ENCODE measurements at regions not wholly inside any gene's neighbourhood (a gene's known extent, or its start where the extent isn't known, plus 50 kb on each side); places are given as distances from the start of the nearest gene placed in this dataset.

DNA sequence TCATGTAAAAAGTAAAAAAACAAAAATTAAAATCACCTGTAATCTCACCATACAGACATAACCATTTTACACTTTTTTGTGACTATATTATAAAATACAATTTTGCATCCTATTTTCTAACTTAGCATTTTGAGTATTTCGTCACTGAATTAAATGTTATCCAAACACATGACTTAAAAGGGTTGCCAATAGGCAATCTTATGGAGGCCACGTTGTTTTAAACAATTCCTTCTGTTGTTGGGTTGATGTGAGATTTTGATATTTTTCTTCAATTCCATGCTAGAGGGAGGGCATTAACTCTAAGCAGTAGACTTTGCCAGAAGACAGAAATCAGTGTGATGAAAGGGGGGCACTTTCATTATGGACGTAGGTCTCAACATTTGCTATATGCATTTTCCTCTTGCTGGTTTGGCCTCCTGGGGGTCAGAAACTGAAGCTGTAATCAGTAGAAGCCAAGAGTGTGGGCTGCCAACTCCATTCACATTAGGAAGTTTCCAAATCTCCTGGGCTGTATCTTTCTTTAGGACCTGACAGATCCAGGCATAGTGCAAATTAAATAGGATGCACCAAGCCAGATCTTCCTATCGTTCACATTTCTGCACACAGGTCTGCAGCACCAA is 614.2 kb upstream of the CLINT1 start (continued):
- TF ChIP-seq STAT6 (CRISPR knock-in tag; conservative IDR thresholded peaks at IDR 0.05; ENCODE audit: low read depth) (no peak), ZBTB21 (CRISPR knock-in tag; IDR thresholded peaks at IDR 0.05; ENCODE audit: borderline replicate concordance) (no peak), ZNF317 (CRISPR knock-in tag; IDR thresholded peaks at IDR 0.05; ENCODE audit: borderline replicate concordance, low read depth) (no peak)
- TF ChIP-seq, protein P1, sequence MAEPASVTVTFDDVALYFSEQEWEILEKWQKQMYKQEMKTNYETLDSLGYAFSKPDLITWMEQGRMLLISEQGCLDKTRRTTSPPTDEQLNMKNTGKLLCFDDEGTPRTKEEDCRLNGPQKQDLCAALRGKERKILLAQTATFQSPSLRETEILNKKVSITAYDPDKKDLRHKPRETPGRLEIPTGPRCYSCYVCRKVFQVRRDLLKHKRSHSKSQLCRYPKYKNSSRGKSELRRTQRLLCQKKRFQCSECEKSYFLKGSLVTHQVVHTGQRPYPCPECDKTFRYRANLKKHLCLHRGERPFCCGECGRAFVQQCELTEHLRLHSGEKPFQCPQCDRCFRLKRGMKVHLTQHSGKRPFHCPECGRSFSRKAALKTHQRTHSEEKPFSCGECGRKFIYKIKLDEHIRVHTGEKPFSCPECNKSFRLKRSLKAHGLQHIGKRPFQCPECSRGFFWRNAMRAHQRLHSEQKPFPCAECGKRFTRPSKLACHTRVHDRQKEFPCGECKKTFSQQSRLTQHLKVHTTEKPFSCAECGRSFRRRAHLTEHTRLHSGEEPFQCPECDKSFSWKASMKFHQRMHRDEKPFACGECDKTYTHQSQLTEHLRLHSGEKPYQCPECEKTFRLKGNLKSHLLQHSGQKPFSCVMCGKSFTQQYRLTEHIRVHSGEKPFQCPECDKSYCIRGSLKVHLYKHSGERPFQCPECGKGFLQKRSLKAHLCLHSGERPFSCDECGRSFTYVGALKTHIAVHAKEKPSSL (CRISPR knock-in tag; conservative IDR thresholded peaks at IDR 0.05), result no peak

GRCh38 chr5:158471535-158471924 is 612.6 kb upstream of the CLINT1 start:
- Mint-ChIP-seq H3K9me3 (peaks cover 8% of the 10 kb centered on the region), H3K27ac (no peak overlapping the region), H3K36me3 (no peaks in the 10 kb centered on the region), H3K4me3 (no peak overlapping the region), H3K27me3 (ENCODE audit: low read depth) (no peaks in the 10 kb centered on the region), H3K4me1 (peaks cover 16% of the 10 kb centered on the region)
- ChIA-PET CTCF (no interaction called here), POLR2A (no interaction called here)
- ATAC-seq (no peak), DNase-seq (ENCODE audit: low spot score) (no peak)
- TF ChIP-seq JAZF1 (CRISPR knock-in tag; IDR thresholded peaks at IDR 0.05) (no peak), FOXJ3 (CRISPR knock-in tag; IDR thresholded peaks at IDR 0.05; ENCODE audit: borderline replicate concordance) (no peak), MYBL2 (CRISPR knock-in tag; IDR thresholded peaks at IDR 0.05) (no peak), TEAD4 (CRISPR knock-in tag; IDR thresholded peaks at IDR 0.05) (no peak), CREB1 (CRISPR knock-in tag; IDR thresholded peaks at IDR 0.05) (no peak), FOXP1 (CRISPR knock-in tag; IDR thresholded peaks at IDR 0.05; ENCODE audit: borderline replicate concordance) (no peak), ATF1 (CRISPR knock-in tag; IDR thresholded peaks at IDR 0.05) (no peak), AFF4 (CRISPR knock-in tag; IDR thresholded peaks at IDR 0.05; ENCODE audit: borderline replicate concordance) (no peak), GTF2I (CRISPR knock-in tag; conservative IDR thresholded peaks at IDR 0.05) (no peak), KAT7 (CRISPR knock-in tag; IDR thresholded peaks at IDR 0.05; ENCODE audit: borderline replicate concordance) (no peak), USF1 (CRISPR knock-in tag; IDR thresholded peaks at IDR 0.05) (no peak), NR1H2 (CRISPR knock-in tag; IDR thresholded peaks at IDR 0.05) (no peak), CREM (CRISPR knock-in tag; IDR thresholded peaks at IDR 0.05) (no peak), EMX1 (CRISPR knock-in tag; IDR thresholded peaks at IDR 0.05) (no peak), PREB (CRISPR knock-in tag; IDR thresholded peaks at IDR 0.05; ENCODE audit: borderline replicate concordance) (no peak), TEAD1 (CRISPR knock-in tag; IDR thresholded peaks at IDR 0.05) (no peak), IRF2 (CRISPR knock-in tag; IDR thresholded peaks at IDR 0.05; ENCODE audit: borderline replicate concordance, low read depth) (no peak)
- TF ChIP-seq, protein P2, sequence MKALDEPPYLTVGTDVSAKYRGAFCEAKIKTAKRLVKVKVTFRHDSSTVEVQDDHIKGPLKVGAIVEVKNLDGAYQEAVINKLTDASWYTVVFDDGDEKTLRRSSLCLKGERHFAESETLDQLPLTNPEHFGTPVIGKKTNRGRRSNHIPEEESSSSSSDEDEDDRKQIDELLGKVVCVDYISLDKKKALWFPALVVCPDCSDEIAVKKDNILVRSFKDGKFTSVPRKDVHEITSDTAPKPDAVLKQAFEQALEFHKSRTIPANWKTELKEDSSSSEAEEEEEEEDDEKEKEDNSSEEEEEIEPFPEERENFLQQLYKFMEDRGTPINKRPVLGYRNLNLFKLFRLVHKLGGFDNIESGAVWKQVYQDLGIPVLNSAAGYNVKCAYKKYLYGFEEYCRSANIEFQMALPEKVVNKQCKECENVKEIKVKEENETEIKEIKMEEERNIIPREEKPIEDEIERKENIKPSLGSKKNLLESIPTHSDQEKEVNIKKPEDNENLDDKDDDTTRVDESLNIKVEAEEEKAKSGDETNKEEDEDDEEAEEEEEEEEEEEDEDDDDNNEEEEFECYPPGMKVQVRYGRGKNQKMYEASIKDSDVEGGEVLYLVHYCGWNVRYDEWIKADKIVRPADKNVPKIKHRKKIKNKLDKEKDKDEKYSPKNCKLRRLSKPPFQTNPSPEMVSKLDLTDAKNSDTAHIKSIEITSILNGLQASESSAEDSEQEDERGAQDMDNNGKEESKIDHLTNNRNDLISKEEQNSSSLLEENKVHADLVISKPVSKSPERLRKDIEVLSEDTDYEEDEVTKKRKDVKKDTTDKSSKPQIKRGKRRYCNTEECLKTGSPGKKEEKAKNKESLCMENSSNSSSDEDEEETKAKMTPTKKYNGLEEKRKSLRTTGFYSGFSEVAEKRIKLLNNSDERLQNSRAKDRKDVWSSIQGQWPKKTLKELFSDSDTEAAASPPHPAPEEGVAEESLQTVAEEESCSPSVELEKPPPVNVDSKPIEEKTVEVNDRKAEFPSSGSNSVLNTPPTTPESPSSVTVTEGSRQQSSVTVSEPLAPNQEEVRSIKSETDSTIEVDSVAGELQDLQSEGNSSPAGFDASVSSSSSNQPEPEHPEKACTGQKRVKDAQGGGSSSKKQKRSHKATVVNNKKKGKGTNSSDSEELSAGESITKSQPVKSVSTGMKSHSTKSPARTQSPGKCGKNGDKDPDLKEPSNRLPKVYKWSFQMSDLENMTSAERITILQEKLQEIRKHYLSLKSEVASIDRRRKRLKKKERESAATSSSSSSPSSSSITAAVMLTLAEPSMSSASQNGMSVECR (CRISPR knock-in tag; IDR thresholded peaks at IDR 0.05; ENCODE audit: borderline replicate concordance), result no peak

All from WTC11 (cell line).